Fibroblast of villous mesenchyme (primary cell): ENCODE measurements at regions not wholly inside any gene's neighbourhood (a gene's known extent, or its start where the extent isn't known, plus 50 kb on each side); places are given as distances from the start of the nearest gene placed in this dataset.

ENCODE experiments used
- DNase-seq: peaks from one replicate; pipeline ENCODE4 v3.0.0-alpha.2; 2010; ENCODE audit warnings: low read depth
- H3K4me3 ChIP-seq: 2 replicates; pipeline ENCODE4 v1.5.1; 2011; ENCODE audit warnings: low read depth, mild to moderate bottlenecking, low read length
- TF ChIP-seq, protein P1 (sequence below): IDR thresholded peaks from 2 replicates; pipeline ENCODE4 v1.5.1; 2012; ENCODE audit warnings: low read depth, mild to moderate bottlenecking, low read length; ENCODE audit not compliant: insufficient read depth

DNA sequence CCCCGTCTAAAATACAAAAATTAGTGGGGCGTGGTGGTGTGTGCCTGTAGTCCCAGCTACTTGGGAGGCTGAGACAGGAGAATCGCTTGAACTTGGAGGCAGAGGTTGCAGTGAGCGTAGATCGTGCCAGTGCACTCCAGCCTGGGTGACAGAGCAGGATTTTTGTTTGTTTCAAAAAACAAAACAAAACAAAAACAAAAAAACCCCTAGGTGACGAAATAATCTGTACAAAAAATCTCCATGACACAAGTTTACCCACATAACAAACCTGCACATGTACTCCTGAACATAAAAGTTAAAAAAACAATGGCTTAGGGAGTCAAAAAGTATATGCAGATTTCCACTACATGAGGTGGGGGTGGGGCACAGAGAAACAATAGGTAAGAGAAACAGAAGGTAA is 140.5 kb upstream of the ASIC2 start:
- TF ChIP-seq, protein P1, sequence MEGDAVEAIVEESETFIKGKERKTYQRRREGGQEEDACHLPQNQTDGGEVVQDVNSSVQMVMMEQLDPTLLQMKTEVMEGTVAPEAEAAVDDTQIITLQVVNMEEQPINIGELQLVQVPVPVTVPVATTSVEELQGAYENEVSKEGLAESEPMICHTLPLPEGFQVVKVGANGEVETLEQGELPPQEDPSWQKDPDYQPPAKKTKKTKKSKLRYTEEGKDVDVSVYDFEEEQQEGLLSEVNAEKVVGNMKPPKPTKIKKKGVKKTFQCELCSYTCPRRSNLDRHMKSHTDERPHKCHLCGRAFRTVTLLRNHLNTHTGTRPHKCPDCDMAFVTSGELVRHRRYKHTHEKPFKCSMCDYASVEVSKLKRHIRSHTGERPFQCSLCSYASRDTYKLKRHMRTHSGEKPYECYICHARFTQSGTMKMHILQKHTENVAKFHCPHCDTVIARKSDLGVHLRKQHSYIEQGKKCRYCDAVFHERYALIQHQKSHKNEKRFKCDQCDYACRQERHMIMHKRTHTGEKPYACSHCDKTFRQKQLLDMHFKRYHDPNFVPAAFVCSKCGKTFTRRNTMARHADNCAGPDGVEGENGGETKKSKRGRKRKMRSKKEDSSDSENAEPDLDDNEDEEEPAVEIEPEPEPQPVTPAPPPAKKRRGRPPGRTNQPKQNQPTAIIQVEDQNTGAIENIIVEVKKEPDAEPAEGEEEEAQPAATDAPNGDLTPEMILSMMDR, result no peak
- H3K4me3 ChIP-seq, result no peak overlapping the region
- no peak for DNase-seq

DNA sequence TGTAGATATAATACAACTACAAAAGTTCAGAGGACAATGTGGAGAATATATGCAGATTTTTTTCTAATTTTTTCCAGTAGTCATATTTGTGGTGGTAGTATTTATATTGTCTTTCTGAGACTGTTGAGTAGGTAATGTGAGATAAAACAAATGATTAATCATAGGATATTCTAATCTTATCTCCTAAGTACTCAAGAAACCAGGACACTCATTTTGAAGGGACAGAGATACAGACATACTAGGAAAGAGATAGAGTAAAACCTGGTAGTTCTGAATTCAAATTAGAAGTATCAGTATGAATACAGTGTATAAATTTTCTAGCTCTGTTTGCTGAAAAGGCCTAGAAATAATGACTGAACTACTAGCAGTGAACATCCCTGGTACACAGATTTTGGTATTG is 141.7 kb upstream of the ASIC2 start:
- TF ChIP-seq, protein P1, result no peak
- H3K4me3 ChIP-seq, result no peak overlapping the region
- no peak for DNase-seq

DNA sequence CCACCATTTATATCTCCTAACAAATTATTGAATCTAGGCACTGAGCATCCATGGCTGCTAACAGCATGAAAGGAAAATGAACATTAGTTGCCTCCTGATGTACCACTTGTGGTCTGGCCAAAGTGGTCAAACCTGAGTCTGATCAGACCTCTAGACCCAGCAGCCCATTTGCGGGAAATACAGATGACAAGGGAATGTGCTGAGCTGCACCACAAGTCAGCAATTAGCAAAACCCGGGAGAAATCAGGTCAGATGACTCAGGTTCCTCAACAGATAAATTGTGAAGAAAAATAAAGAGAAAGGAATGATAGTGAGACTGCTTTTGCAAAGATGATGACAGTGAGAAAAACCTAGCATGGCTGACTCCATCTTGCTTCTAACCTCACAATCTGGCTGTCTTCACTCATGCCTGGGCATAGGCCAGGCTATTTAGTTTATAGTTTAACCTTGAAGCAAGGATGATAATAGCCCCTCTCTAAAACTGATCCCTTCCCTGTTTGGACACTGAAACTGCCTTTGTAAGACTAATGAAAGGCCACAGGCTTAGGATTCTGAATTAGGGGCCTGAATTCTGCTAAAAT is 142.7 kb upstream of the ASIC2 start:
- TF ChIP-seq, protein P1, result no peak
- H3K4me3 ChIP-seq, result no peak overlapping the region
- peak; percentile 39 for DNase-seq

DNA sequence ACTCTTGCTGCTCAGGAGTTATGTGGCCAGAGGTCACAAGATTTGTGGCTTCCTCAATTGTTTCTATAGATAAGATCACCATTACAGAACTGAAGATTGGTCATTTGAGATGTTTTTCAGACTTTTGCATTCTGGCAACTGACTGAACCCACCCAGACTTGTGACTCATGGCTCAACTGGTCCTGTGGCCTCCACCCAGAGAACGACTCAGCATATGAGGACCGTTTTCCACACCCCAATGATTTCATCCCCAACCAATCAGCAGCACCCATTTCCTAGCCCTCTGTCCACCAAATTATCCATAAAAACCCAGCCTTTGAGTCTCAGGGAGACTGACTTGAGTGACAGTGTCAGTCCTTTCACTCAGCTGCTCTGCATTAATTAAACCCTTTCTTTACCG is 143.2 kb upstream of the ASIC2 start:
- H3K4me3 ChIP-seq, result no peak overlapping the region
- DNase-seq, result peak; percentile 47
- TF ChIP-seq, protein P1, result no peak

DNA sequence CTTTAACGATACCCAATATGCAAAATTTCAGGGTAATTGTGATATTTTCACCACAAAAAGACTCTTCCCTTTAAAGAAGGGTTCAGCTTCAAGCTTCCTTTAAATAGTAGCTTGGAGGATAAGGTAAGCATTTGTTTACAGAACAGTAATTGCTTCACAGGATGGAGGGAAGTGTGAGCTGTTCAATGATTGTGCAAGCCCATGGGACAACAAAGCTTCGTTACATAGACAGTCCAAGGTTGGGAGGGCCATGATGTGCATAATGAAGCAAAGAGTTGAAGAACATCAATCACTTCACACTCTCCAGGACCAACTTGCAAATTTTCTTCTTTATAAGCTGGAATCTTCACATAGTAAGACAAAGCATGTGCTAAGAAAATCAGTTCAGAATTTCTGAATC is 145.0 kb upstream of the ASIC2 start:
- TF ChIP-seq, protein P1, result no peak
- DNase-seq, result peak; percentile 73

DNA sequence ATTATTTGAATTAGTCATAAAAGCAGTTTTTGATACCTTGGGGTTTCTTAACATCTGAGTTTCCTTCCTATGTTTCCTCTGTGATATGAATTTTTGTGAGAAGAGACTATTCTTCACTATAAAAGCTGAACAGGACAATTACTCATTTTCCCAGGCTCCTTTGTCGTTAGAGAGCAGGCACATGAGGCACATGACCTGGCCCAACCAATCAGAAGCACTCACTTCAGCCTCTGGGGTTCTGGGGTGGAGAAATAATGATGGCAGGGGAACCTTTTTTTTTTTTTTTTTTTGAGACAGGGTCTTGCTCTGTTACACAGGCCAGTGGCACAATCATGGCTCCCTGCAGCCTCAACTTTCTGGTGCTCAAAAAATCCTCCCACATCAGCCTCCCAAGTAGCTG is 145.5 kb upstream of the ASIC2 start:
- no peak overlapping the region for H3K4me3 ChIP-seq
- TF ChIP-seq, protein P1, result no peak
- no peak for DNase-seq

More for the DNA sequence above, 145.0 kb upstream of the ASIC2 start:
- no peak overlapping the region for H3K4me3 ChIP-seq

DNA sequence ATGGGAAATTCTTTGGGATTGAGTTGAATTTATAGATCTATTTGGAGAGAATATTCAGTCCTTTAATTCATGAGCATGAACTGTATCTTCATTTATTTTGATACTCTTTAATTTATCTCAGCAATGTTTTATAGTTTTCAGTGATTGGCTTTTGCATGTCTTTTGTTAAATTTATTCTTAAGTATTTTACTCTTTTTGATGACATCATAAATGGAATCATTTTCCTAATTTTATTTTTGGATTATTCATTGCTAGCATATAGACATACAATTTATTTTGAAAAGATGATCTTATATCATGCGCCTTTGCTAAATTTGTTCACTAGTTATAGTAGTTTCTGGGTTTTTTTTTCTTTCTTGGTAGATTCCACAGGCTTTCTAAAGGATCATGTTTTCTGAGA is 149.2 kb upstream of the ASIC2 start:
- H3K4me3 ChIP-seq, result no peak overlapping the region
- no peak for DNase-seq
- TF ChIP-seq, protein P1, result no peak
